Hematopoietic multipotent progenitor cell (in vitro differentiated cells): ENCODE measurements at regions not wholly inside any gene's neighbourhood (a gene's known extent, or its start where the extent isn't known, plus 50 kb on each side); places are given as distances from the start of the nearest gene placed in this dataset.

ENCODE experiments used
- DNase-seq, 3 donors: peaks; one replicate each; pipeline ENCODE4 v3.0.0-alpha.2; 2011 to 2015; ENCODE audit warnings: low read depth in 2 of 3, low spot score in 2 of 3

- no peak for DNase-seq
Measured at GRCh38 chr14:85079842-85080730, 449.9 kb upstream of the FLRT2 start.

- no peak for DNase-seq
Measured at GRCh38 chr14:85084344-85084743, 445.6 kb upstream of the FLRT2 start.

- no peak for DNase-seq
Measured at GRCh38 chr14:85085981-85086380, 444.0 kb upstream of the FLRT2 start.

- no peak for DNase-seq
Measured at GRCh38 chr14:85087201-85087600, 442.7 kb upstream of the FLRT2 start.

GRCh38 chr14:85088192-85088591 lies 441.8 kb upstream of the FLRT2 start:
- no peak for DNase-seq

GRCh38 chr14:85090681-85091080 lies 439.3 kb upstream of the FLRT2 start:
- DNase-seq, result no peak

GRCh38 chr14:85093631-85094330 lies 436.2 kb upstream of the FLRT2 start:
- no peak for DNase-seq

- no peak for DNase-seq
Measured at GRCh38 chr14:85102591-85102990, 427.4 kb upstream of the FLRT2 start.

- no peak for DNase-seq
Measured at GRCh38 chr14:85106506-85106905, 423.4 kb upstream of the FLRT2 start.

- DNase-seq, result no peak
Measured at GRCh38 chr14:85112762-85113161, 417.2 kb upstream of the FLRT2 start.

- DNase-seq, result no peak
Measured at GRCh38 chr14:85115921-85116320, 414.0 kb upstream of the FLRT2 start.

- DNase-seq, result no peak
Measured at GRCh38 chr14:85118274-85118673, 411.7 kb upstream of the FLRT2 start.

- no peak for DNase-seq
Measured at GRCh38 chr14:85122690-85123089, 407.3 kb upstream of the FLRT2 start.

GRCh38 chr14:85123755-85124154 lies 406.2 kb upstream of the FLRT2 start:
- no peak for DNase-seq

- no peak for DNase-seq
Measured at GRCh38 chr14:85124631-85125290, 405.2 kb upstream of the FLRT2 start.

GRCh38 chr14:85125291-85125670 lies 404.7 kb upstream of the FLRT2 start:
- no peak for DNase-seq

GRCh38 chr14:85129921-85130320 lies 400.0 kb upstream of the FLRT2 start:
- no peak for DNase-seq

GRCh38 chr14:85131226-85131922 lies 398.6 kb upstream of the FLRT2 start:
- no peak for DNase-seq

- no peak for DNase-seq
Measured at GRCh38 chr14:85142982-85143381, 387.0 kb upstream of the FLRT2 start.

- no peak for DNase-seq
Measured at GRCh38 chr14:85146779-85147178, 383.2 kb upstream of the FLRT2 start.

GRCh38 chr14:85150166-85150565 lies 379.8 kb upstream of the FLRT2 start:
- no peak for DNase-seq
